ENCODE measurements at regions not wholly inside any gene's neighbourhood (a gene's known extent, or its start where the extent isn't known, plus 50 kb on each side); places are given as distances from the start of the nearest gene placed in this dataset.

DNA sequence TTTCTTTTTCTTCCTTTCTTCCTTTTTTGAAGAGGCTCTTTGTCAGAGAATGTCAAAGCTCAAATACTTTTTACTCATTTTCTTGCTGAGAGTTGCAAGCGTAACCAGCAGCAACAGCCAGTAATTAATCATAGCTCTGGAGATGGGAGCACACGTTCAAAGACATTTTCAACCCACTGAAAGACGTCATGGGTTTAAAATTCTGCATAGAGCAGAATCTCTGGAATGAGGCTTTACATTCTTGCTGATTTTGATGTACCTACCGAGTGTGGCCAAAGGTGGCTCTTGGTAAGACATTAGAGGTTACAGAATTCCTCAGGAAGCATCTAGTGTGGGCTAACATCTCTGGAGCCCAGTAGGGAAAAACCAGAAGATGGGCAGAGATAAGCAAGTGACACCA, 292.5 kb downstream of the MTX2 start:
- H3K9me3 ChIP-seq (ENCODE audit: low read depth, low read length): no peaks in the 10 kb centered on the region
- DNase-seq (ENCODE audit: low read depth, low spot score): no peak
- H3K27ac ChIP-seq: no peak overlapping the region
- TF ChIP-seq EZH2 (IDR thresholded peaks at IDR 0.05) (no peak), POLR2AphosphoS5 (IDR thresholded peaks at IDR 0.05; ENCODE audit: borderline replicate concordance, low read depth, low read length) (no peak), FOXP2 (optimal IDR thresholded peaks at IDR 0.05; ENCODE audit: control extremely low read depth, extremely low read length, insufficient read depth) (no peak)
- no peak overlapping the region for H3K9ac ChIP-seq (ENCODE audit: insufficient read length)
- H3K4me3 ChIP-seq: no peak overlapping the region
- no peaks in the 10 kb centered on the region for H3K36me3 ChIP-seq (ENCODE audit: insufficient read depth, low read length)

DNA sequence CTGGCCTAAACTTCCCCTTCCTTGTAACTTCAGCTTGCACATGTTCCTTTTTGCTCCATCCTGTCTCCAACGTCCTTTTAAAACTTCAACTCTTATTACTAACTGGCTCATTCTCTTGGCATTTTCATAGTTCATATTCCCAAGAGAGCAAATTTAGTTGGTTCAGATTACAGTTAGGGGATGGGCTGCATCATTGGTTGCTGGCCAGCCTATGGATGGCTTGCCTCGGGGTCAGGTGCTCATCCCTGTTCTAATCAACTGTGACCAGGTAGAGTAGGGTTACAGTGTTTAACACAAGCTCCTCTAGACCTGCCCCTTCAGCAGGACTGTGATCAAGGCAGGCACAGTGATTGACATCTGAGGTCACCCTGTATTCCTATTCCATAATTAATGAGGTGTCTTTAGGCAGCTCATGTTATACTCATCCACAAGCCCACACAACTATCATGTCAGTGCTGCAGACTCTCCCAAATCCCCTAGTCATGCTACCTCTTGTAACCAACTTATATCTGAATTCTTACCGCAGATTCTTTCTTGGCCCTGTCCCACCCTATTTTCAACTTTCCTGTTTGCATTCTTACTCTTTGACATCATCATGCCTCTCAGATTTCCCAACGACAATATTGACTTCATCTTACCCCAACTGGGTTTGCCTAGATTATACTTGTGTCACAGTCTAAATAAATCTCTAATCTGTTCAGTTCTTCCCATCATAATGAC, 293.3 kb downstream of the MTX2 start:
- Histone ChIP-seq H3K9me3 (ENCODE audit: low read depth, low read length) (no peaks in the 10 kb centered on the region), H3K27ac (no peak overlapping the region), H3K36me3 (ENCODE audit: insufficient read depth, low read length) (no peaks in the 10 kb centered on the region), H3K4me3 (no peak overlapping the region), H3K9ac (ENCODE audit: insufficient read length) (no peak overlapping the region)
- no peak for DNase-seq (ENCODE audit: low read depth, low spot score)
- no peak for TF ChIP-seq EZH2 (IDR thresholded peaks at IDR 0.05)
- no peak for TF ChIP-seq POLR2AphosphoS5 (IDR thresholded peaks at IDR 0.05; ENCODE audit: borderline replicate concordance, low read depth, low read length)

- no peaks in the 10 kb centered on the region for H3K36me3 ChIP-seq (ENCODE audit: insufficient read depth, low read length)
- DNase-seq (ENCODE audit: low read depth, low spot score): no peak
- TF ChIP-seq EZH2 (IDR thresholded peaks at IDR 0.05) (no peak), FOXP2 (optimal IDR thresholded peaks at IDR 0.05; ENCODE audit: control extremely low read depth, extremely low read length, insufficient read depth) (no peak), POLR2AphosphoS5 (IDR thresholded peaks at IDR 0.05; ENCODE audit: borderline replicate concordance, low read depth, low read length) (no peak)
- H3K27ac ChIP-seq: no peak overlapping the region
- no peak overlapping the region for H3K4me3 ChIP-seq
- no peak overlapping the region for H3K9ac ChIP-seq (ENCODE audit: insufficient read length)
- H3K9me3 ChIP-seq (ENCODE audit: low read depth, low read length): no peaks in the 10 kb centered on the region
Measured at GRCh38 chr2:176565641-176566323, 296.5 kb downstream of the MTX2 start.

DNA sequence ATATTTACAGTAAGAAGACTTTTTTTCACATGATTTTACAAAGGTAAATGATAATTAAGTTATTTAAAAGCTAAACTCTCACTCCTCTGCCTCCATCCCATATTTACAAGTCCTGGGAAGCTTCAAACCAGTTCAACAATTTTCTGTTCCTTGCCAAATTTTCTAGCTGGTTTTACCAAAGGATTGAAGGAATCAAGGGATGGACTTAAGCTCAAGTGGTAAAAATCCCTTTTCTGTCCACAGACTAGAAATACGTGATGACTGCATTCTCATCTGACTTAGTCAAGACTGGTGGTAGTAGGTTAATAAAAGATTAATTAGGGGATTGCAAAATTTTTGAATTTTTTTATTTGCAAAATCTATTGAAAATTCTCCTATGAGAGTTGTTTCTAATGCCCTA, 297.3 kb downstream of the MTX2 start:
- TF ChIP-seq FOXP2 (optimal IDR thresholded peaks at IDR 0.05; ENCODE audit: control extremely low read depth, extremely low read length, insufficient read depth) (no peak), POLR2AphosphoS5 (IDR thresholded peaks at IDR 0.05; ENCODE audit: borderline replicate concordance, low read depth, low read length) (no peak), EZH2 (IDR thresholded peaks at IDR 0.05) (no peak)
- no peak overlapping the region for H3K27ac ChIP-seq
- DNase-seq (ENCODE audit: low read depth, low spot score): no peak
- H3K9me3 ChIP-seq (ENCODE audit: low read depth, low read length): no peaks in the 10 kb centered on the region
- no peak overlapping the region for H3K9ac ChIP-seq (ENCODE audit: insufficient read length)
- no peaks in the 10 kb centered on the region for H3K36me3 ChIP-seq (ENCODE audit: insufficient read depth, low read length)
- no peak overlapping the region for H3K4me3 ChIP-seq

DNA sequence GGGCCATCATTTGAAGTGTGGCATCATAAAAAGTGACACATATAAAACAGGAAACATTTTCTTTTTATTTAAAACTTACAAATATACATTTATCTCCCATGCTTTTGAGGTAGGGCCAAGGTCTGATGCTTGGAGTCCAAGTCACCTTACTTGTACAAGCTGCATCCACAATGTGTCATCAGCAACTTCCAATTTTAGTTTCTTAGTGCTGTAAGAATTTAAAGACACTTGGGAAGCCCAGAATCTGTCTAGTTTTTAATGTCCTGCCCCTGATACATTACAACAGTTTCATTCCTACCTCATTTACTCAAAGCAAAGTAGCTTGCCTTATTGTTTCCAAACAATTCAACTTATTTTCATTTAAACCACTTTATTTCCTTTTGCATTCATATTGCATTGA, 297.7 kb downstream of the MTX2 start:
- Histone ChIP-seq H3K36me3 (ENCODE audit: insufficient read depth, low read length) (no peaks in the 10 kb centered on the region), H3K9me3 (ENCODE audit: low read depth, low read length) (no peaks in the 10 kb centered on the region), H3K4me3 (no peak overlapping the region), H3K9ac (ENCODE audit: insufficient read length) (no peak overlapping the region), H3K27ac (no peak overlapping the region)
- DNase-seq (ENCODE audit: low read depth, low spot score): no peak
- TF ChIP-seq EZH2 (IDR thresholded peaks at IDR 0.05) (no peak), POLR2AphosphoS5 (IDR thresholded peaks at IDR 0.05; ENCODE audit: borderline replicate concordance, low read depth, low read length) (no peak), FOXP2 (optimal IDR thresholded peaks at IDR 0.05; ENCODE audit: control extremely low read depth, extremely low read length, insufficient read depth) (no peak)

DNA sequence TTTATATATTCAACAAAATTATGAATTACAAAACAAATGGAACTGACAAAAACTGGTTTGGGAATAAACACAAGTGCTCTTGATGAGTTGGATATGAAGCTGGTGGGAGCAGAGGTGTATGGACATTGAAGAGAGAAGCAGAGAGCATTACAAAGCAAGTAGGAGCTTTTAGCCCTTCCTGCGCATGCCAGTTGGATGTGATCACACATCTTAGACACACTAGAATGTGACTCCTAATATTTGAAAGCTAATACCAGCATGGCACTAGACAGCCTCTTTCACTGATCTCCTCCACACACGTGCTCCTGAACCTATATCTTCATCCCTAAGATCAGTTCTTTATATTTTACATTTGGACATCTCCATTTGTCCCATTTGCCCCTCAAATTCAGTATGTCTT, 298.1 kb downstream of the MTX2 start:
- Histone ChIP-seq H3K27ac (no peak overlapping the region), H3K36me3 (ENCODE audit: insufficient read depth, low read length) (no peaks in the 10 kb centered on the region), H3K4me3 (no peak overlapping the region), H3K9me3 (ENCODE audit: low read depth, low read length) (no peaks in the 10 kb centered on the region), H3K9ac (ENCODE audit: insufficient read length) (no peak overlapping the region)
- no peak for TF ChIP-seq EZH2 (IDR thresholded peaks at IDR 0.05)
- no peak for TF ChIP-seq FOXP2 (optimal IDR thresholded peaks at IDR 0.05; ENCODE audit: control extremely low read depth, extremely low read length, insufficient read depth)
- no peak for TF ChIP-seq POLR2AphosphoS5 (IDR thresholded peaks at IDR 0.05; ENCODE audit: borderline replicate concordance, low read depth, low read length)
- DNase-seq (ENCODE audit: low read depth, low spot score): no peak

DNA sequence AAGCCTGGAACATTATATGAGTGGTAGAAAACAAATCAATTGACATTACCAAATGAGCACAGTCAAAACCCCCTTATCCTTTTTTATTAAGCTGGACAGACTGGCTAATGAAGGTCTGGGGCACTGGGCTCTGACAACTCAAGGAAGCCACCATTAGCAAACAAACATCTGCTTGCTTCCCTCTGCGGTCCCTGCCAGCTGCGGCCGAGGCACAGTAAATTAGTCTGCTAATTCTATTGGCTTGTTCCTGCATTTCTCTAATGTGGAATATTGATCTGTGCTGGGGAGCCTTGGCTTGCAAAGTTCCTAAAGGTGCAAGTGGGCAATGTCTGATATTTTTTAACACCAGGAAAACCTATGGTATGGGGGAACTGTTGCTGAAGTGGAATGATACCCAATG, 300.3 kb downstream of the MTX2 start:
- H3K9me3 ChIP-seq (ENCODE audit: low read depth, low read length): no peaks in the 10 kb centered on the region
- H3K4me3 ChIP-seq: no peak overlapping the region
- no peak for DNase-seq (ENCODE audit: low read depth, low spot score)
- H3K36me3 ChIP-seq (ENCODE audit: insufficient read depth, low read length): no peaks in the 10 kb centered on the region
- no peak overlapping the region for H3K27ac ChIP-seq
- H3K9ac ChIP-seq (ENCODE audit: insufficient read length): no peak overlapping the region
- TF ChIP-seq POLR2AphosphoS5 (IDR thresholded peaks at IDR 0.05; ENCODE audit: borderline replicate concordance, low read depth, low read length) (no peak), EZH2 (IDR thresholded peaks at IDR 0.05) (no peak), FOXP2 (optimal IDR thresholded peaks at IDR 0.05; ENCODE audit: control extremely low read depth, extremely low read length, insufficient read depth) (no peak)

- Histone ChIP-seq H3K4me3 (no peak overlapping the region), H3K9me3 (ENCODE audit: low read depth, low read length) (no peaks in the 10 kb centered on the region), H3K9ac (ENCODE audit: insufficient read length) (no peak overlapping the region), H3K27ac (no peak overlapping the region), H3K36me3 (ENCODE audit: insufficient read depth, low read length) (no peaks in the 10 kb centered on the region)
- no peak for DNase-seq (ENCODE audit: low read depth, low spot score)
- TF ChIP-seq FOXP2 (optimal IDR thresholded peaks at IDR 0.05; ENCODE audit: control extremely low read depth, extremely low read length, insufficient read depth) (no peak), EZH2 (IDR thresholded peaks at IDR 0.05) (no peak), POLR2AphosphoS5 (IDR thresholded peaks at IDR 0.05; ENCODE audit: borderline replicate concordance, low read depth, low read length) (no peak)
Measured at GRCh38 chr2:176573612-176574483, 304.6 kb downstream of the MTX2 start.
